ENCODE measurements at regions not wholly inside any gene's neighbourhood (a gene's known extent, or its start where the extent isn't known, plus 50 kb on each side); places are given as distances from the start of the nearest gene placed in this dataset.
A peak's percentile ranks its signal among the peaks of the same experiment; 100 is the strongest.
"Not testable (repeated sequence)": the region's sequence is repeated elsewhere in the genome, so short reads cannot be mapped to it uniquely, and the experiment has no call there.

- H3K4me3 ChIP-seq (ENCODE audit: low read depth, low read length), result no peak overlapping the region
- no peak for DNase-seq (ENCODE audit: low read depth)
- TF ChIP-seq, protein P1, sequence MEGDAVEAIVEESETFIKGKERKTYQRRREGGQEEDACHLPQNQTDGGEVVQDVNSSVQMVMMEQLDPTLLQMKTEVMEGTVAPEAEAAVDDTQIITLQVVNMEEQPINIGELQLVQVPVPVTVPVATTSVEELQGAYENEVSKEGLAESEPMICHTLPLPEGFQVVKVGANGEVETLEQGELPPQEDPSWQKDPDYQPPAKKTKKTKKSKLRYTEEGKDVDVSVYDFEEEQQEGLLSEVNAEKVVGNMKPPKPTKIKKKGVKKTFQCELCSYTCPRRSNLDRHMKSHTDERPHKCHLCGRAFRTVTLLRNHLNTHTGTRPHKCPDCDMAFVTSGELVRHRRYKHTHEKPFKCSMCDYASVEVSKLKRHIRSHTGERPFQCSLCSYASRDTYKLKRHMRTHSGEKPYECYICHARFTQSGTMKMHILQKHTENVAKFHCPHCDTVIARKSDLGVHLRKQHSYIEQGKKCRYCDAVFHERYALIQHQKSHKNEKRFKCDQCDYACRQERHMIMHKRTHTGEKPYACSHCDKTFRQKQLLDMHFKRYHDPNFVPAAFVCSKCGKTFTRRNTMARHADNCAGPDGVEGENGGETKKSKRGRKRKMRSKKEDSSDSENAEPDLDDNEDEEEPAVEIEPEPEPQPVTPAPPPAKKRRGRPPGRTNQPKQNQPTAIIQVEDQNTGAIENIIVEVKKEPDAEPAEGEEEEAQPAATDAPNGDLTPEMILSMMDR (IDR thresholded peaks at IDR 0.05; ENCODE audit: low read depth, low read length), result no peak
- TF ChIP-seq, protein P2, sequence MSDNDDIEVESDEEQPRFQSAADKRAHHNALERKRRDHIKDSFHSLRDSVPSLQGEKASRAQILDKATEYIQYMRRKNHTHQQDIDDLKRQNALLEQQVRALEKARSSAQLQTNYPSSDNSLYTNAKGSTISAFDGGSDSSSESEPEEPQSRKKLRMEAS (IDR thresholded peaks at IDR 0.05; ENCODE audit: low read depth, low read length), result no peak
- TF ChIP-seq POLR2A (IDR thresholded peaks at IDR 0.05; ENCODE audit: extremely low read depth, insufficient read length), result no peak
- no peak for TF ChIP-seq MYC (IDR thresholded peaks at IDR 0.05; ENCODE audit: low read depth, low read length)
Measured at GRCh38 chr6:51302431-51302830, 483.8 kb downstream of the TFAP2B start.

DNA sequence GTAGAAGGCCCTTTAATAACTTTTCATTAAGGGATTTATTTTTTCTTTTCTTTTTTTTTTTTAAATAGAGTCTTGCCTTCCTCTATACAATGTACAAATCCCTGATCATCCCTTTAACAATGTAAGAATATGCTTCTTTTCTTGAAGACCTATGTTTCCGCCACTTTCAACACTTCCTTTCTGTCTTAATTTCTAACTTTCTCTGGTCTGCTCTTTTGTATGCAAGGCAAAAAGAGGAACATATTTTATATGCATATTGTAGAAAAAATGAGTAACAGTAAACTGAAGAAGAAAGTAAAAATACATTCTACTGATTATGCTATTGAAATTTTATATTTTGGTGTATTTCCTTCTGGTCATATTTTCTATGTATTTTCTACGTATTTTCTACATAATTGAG, 484.7 kb downstream of the TFAP2B start:
- TF ChIP-seq, protein P2 (IDR thresholded peaks at IDR 0.05; ENCODE audit: low read depth, low read length), result no peak
- TF ChIP-seq POLR2A (IDR thresholded peaks at IDR 0.05; ENCODE audit: extremely low read depth, insufficient read length) (no peak), MYC (IDR thresholded peaks at IDR 0.05; ENCODE audit: low read depth, low read length) (no peak)
- TF ChIP-seq, protein P1 (IDR thresholded peaks at IDR 0.05; ENCODE audit: low read depth, low read length), result no peak
- DNase-seq (ENCODE audit: low read depth), result peak; percentile 49
- no peak overlapping the region for H3K4me3 ChIP-seq (ENCODE audit: low read depth, low read length)

DNA sequence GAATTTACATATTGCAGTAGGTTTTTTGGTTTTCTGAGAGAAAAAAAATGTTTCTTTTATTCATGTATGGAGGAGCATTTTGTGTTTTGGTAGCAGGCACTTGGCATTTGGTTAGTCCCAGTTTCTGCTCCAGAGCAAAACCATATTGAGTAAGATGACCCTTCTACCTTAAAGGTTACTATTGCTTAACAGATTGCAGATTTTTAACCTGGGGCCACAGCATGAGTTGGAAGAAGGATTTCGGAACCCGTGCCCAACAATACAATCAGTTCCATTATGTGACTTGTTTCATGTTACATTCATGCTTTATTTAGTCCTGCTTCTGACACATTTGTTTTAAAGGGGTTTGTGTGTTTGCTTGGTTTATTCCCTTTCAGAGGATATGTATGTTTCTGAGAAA, 496.3 kb downstream of the TFAP2B start:
- DNase-seq (ENCODE audit: low read depth), result no peak
- TF ChIP-seq, protein P1 (IDR thresholded peaks at IDR 0.05; ENCODE audit: low read depth, low read length), result no peak
- TF ChIP-seq POLR2A (IDR thresholded peaks at IDR 0.05; ENCODE audit: extremely low read depth, insufficient read length) (no peak), MYC (IDR thresholded peaks at IDR 0.05; ENCODE audit: low read depth, low read length) (no peak)
- TF ChIP-seq, protein P2 (IDR thresholded peaks at IDR 0.05; ENCODE audit: low read depth, low read length), result no peak
- no peak overlapping the region for H3K4me3 ChIP-seq (ENCODE audit: low read depth, low read length)

DNA sequence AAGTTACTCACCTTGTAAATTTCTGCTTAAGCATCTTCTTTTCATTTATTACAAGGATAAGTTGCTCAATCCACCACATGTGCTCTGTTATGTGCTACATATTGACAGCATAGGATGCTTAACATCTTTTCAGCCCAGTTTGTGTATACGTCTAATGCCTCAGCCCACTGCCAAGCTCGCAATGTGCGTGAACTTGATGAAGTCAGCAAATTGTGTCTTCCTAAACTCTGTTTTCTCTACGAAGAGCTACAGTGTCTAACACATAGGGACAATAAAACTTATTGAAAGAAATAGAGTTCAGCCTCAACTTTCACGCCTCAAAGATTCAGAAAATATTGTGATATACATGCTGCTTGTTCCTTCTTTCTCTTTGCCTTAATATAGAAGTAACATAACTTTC, 500.0 kb downstream of the TFAP2B start:
- DNase-seq (ENCODE audit: low read depth), result no peak
- TF ChIP-seq, protein P1 (IDR thresholded peaks at IDR 0.05; ENCODE audit: low read depth, low read length), result no peak
- TF ChIP-seq MYC (IDR thresholded peaks at IDR 0.05; ENCODE audit: low read depth, low read length), result no peak
- TF ChIP-seq, protein P2 (IDR thresholded peaks at IDR 0.05; ENCODE audit: low read depth, low read length), result no peak
- TF ChIP-seq POLR2A (IDR thresholded peaks at IDR 0.05; ENCODE audit: extremely low read depth, insufficient read length), result no peak
- no peak overlapping the region for H3K4me3 ChIP-seq (ENCODE audit: low read depth, low read length)

DNA sequence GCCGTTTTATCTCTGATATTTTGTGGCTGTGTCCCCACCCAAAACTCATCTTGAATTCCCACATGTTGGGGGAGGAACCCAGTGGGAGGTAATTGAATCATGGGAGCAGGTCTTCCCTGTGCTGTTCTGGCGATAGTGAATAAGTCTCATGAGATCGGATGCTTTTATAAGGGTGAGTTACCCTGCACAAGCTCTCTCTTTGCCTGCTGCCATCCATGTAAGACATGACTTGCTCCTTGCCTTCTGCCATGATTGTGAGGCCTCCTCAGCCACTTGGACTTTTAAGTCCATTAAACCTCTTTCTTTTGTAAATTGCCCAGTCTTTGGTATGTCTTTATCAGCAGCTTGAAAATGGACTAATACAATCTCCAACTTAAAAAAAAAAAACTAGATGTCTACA, 502.8 kb downstream of the TFAP2B start:
- not testable (repeated sequence) for H3K4me3 ChIP-seq (ENCODE audit: low read depth, low read length); DNase-seq (ENCODE audit: low read depth)

GRCh38 chr6:51322505-51322904, 503.8 kb downstream of the TFAP2B start:
- TF ChIP-seq, protein P1 (IDR thresholded peaks at IDR 0.05; ENCODE audit: low read depth, low read length), result no peak
- TF ChIP-seq MYC (IDR thresholded peaks at IDR 0.05; ENCODE audit: low read depth, low read length), result no peak
- TF ChIP-seq POLR2A (IDR thresholded peaks at IDR 0.05; ENCODE audit: extremely low read depth, insufficient read length), result no peak
- TF ChIP-seq, protein P2 (IDR thresholded peaks at IDR 0.05; ENCODE audit: low read depth, low read length), result no peak

More at GRCh38 chr6:51322505-51322904, 503.8 kb downstream of the TFAP2B start:
- no peak overlapping the region for H3K4me3 ChIP-seq (ENCODE audit: low read depth, low read length)
- no peak for DNase-seq (ENCODE audit: low read depth)
